ENCODE measurements at regions not wholly inside any gene's neighbourhood (a gene's known extent, or its start where the extent isn't known, plus 50 kb on each side); places are given as distances from the start of the nearest gene placed in this dataset.
"Not testable (repeated sequence)": the region's sequence is repeated elsewhere in the genome, so short reads cannot be mapped to it uniquely, and the experiment has no call there.

DNA sequence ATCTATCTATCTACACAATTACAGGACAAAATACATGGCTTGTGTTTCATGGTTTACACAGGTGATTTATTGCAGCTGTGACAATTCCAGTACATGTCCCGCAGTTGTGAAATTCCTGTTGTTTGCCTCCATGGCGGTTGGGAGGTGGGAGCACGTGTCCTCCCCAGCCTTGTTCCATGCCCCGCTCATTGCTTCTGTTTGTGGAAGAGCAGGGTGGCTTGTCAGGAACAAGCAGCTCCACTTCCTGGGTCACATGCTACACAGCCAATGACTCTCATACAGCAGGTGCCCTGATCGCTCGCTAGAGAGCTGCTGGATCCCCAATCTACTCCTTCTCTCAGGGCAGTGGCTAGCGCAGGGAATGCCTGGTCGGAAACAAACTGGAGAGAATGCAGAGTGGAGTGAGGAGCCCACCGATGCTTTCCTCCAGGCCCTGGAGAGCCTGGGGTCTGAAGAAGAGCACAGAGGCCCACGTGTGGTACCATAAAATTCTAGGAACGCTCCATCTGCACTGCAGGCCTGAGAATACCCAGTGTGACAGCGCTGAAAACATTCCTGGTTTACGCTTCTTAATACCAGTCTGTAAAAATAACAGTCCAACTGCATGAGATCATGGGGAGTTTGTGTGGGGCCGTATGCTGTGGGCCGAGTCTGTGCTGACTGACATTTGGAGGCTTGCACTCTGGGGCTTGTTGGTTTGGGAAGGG lies 270.6 kb upstream of the RGMA start:
- Mint-ChIP-seq H3K27ac (no peak overlapping the region), H3K36me3 (no peaks in the 10 kb centered on the region), H3K9me3 (no peaks in the 10 kb centered on the region), H3K4me3 (no peak overlapping the region), H3K4me1 (no peaks in the 10 kb centered on the region)
- DNase-seq (ENCODE audit: low spot score in 2 of 2) (no peak), ATAC-seq (no peak)

GRCh38 chr15:93359060-93359408 lies 270.0 kb upstream of the RGMA start:
- no peak overlapping the region for H3K4me3 Mint-ChIP-seq
- DNase-seq (ENCODE audit: low spot score in 2 of 2) (no peak), ATAC-seq (no peak)
- H3K4me1 Mint-ChIP-seq: no peaks in the 10 kb centered on the region
- no peak overlapping the region for H3K27ac Mint-ChIP-seq
- H3K36me3 Mint-ChIP-seq: no peaks in the 10 kb centered on the region
- H3K9me3 Mint-ChIP-seq: no peaks in the 10 kb centered on the region

GRCh38 chr15:93358166-93359059 lies 269.4 kb upstream of the RGMA start:
- ATAC-seq (no peak), DNase-seq (ENCODE audit: low spot score in 2 of 2) (no peak)
- Mint-ChIP-seq H3K9me3 (no peaks in the 10 kb centered on the region), H3K4me3 (no peak overlapping the region), H3K4me1 (no peaks in the 10 kb centered on the region), H3K27ac (no peak overlapping the region), H3K36me3 (no peaks in the 10 kb centered on the region)

DNA sequence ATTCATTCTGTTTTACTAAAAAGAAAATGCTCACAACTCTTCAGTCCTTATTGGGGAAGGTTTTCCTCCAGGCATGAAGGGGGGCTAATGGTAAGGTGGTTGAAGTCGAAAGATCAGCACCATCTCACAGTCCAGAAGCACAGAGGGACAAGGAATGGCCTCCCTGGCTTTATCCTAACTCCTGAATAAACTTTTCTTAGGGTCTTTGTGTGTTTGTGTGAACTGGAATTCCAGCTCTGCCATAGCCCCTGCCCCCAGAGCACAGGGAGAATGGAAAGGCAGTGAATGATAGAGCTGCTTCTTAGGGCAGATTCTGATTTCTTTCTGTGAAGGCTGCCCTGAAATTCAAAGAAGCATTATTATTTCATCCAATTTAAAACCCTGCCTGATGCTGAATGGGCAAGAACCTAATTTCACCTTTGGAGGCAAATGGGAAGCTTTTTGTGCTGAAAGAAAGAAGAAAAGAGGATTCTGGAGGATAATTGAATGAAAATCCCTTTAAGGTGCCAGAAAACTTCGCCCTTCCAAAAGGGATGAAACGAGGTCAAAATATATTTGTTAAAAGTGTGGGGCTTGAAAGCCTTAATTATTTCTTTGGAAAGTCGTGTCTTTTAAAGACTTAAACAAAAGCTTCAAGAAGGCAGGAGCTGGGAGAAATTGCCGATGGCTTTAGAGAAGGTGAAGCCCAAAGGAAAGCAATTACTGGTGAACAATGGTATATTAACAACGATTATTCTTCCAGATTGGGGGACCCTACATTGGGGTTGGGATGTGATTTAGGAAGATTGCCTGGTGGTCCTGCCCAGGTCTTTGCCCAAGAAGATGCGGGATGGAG lies 259.9 kb upstream of the RGMA start:
- no peak for DNase-seq (ENCODE audit: low spot score in 2 of 2)
- no peaks in the 10 kb centered on the region for H3K9me3 Mint-ChIP-seq
- no peaks in the 10 kb centered on the region for H3K36me3 Mint-ChIP-seq
- no peak for ATAC-seq
- no peaks in the 10 kb centered on the region for H3K4me1 Mint-ChIP-seq
- no peak overlapping the region for H3K4me3 Mint-ChIP-seq
- H3K27ac Mint-ChIP-seq: no peak overlapping the region

DNA sequence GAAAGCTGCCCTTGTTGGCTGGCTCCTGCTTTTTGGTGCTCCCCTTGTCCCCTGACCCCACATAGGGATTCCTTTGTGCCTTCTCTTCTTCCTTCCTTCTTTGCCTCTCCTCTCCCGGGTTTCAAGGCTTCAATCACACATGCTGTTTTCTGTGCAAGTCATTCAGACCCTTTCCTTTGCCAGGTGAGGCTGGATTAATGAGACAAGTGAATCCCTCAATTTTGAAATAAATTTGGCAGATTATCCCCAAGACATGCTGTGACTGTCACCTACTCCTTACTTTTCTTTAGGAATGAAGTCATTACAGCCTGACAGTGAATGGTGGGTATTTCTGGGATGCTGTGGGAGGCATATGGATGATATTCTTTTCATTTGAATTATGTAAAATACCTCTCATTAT lies 259.0 kb upstream of the RGMA start:
- Mint-ChIP-seq H3K4me1 (no peaks in the 10 kb centered on the region), H3K9me3 (no peaks in the 10 kb centered on the region), H3K4me3 (no peak overlapping the region), H3K27ac (no peak overlapping the region), H3K36me3 (no peaks in the 10 kb centered on the region)
- ATAC-seq (no peak), DNase-seq (ENCODE audit: low spot score in 2 of 2) (no peak)

GRCh38 chr15:93345981-93346380 lies 257.0 kb upstream of the RGMA start:
- no peak overlapping the region for H3K27ac Mint-ChIP-seq
- DNase-seq (ENCODE audit: low spot score in 2 of 2) (no peak), ATAC-seq (no peak)
- H3K9me3 Mint-ChIP-seq: no peaks in the 10 kb centered on the region
- H3K4me3 Mint-ChIP-seq: no peak overlapping the region
- H3K4me1 Mint-ChIP-seq: no peaks in the 10 kb centered on the region
- H3K36me3 Mint-ChIP-seq: no peaks in the 10 kb centered on the region

GRCh38 chr15:93343402-93343801 lies 254.4 kb upstream of the RGMA start:
- not testable (repeated sequence) for H3K4me1 Mint-ChIP-seq; H3K27ac Mint-ChIP-seq; ATAC-seq; H3K36me3 Mint-ChIP-seq; H3K4me3 Mint-ChIP-seq; DNase-seq (ENCODE audit: low spot score in 2 of 2); H3K9me3 Mint-ChIP-seq

DNA sequence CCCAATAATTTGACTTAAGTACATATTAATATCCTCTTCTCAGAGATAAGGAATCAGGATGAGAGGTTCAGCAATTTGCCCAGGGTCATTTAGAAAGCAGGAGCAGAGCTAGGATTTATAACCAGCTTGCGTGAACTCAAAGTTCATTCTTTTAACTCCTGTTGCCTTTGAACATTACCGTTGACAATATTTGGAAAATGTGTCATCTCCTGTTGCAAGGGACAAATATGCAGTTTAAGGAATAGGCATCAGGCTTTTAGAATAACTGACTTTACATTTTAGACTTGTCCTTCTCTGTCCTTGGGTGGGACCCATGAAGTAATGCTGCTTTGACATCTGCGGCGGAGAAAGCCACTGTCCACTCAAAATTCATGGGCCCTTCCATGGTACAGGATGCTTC lies 252.2 kb upstream of the RGMA start:
- DNase-seq (ENCODE audit: low spot score in 2 of 2) (no peak), ATAC-seq (no peak)
- H3K4me3 Mint-ChIP-seq: no peak overlapping the region
- H3K9me3 Mint-ChIP-seq: no peaks in the 10 kb centered on the region
- H3K36me3 Mint-ChIP-seq: no peaks in the 10 kb centered on the region
- no peaks in the 10 kb centered on the region for H3K4me1 Mint-ChIP-seq
- no peak overlapping the region for H3K27ac Mint-ChIP-seq

DNA sequence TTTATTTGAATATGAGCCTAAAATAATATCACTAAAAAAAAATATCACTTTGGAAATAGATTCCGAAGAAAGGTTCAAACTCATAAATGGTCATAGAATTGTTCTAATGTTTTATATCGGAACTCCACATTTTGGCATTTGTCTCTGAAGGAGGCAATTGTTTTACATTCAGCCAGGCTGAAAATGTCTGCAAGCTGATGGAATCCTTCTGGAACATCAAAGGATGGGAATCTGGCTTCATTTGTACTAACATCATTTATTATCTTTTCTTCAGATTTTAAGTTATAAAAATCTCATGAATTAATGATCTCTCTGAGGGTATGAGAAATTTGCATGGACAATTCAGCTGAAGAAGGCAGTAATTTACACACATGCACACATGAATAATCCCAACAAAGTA lies 251.4 kb upstream of the RGMA start:
- ATAC-seq (no peak), DNase-seq (ENCODE audit: low spot score in 2 of 2) (no peak)
- Mint-ChIP-seq H3K4me3 (no peak overlapping the region), H3K9me3 (no peaks in the 10 kb centered on the region), H3K4me1 (no peaks in the 10 kb centered on the region), H3K27ac (no peak overlapping the region), H3K36me3 (no peaks in the 10 kb centered on the region)

- DNase-seq (ENCODE audit: low spot score in 2 of 2) (no peak), ATAC-seq (no peak)
- no peak overlapping the region for H3K27ac Mint-ChIP-seq
- peaks cover 5% of the 10 kb centered on the region for H3K4me1 Mint-ChIP-seq
- no peak overlapping the region for H3K4me3 Mint-ChIP-seq
- H3K36me3 Mint-ChIP-seq: no peaks in the 10 kb centered on the region
- no peaks in the 10 kb centered on the region for H3K9me3 Mint-ChIP-seq
Observed at GRCh38 chr15:93333796-93334195, 244.8 kb upstream of the RGMA start.

DNA sequence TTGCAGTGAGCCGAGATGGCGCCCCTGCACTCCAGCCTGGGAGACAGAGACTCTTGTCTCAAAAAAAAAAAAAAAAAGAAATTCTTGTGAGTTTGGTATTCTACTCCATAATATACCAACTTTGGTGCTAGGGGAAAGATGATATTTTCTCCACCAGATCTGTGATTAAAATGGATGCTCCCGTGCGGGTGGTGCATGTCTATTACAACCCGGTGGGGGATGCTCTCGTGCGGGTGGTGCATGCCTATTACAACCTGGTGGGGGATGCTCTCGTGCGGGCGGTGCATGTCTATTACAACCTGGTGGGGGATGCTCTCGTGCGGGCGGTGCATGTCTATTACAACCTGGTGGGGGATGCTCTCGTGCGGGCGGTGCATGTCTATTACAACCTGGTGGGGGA lies 244.1 kb upstream of the RGMA start:
- not testable (repeated sequence) for H3K4me3 Mint-ChIP-seq; H3K27ac Mint-ChIP-seq; DNase-seq (ENCODE audit: low spot score in 2 of 2); H3K9me3 Mint-ChIP-seq; ATAC-seq; H3K4me1 Mint-ChIP-seq; H3K36me3 Mint-ChIP-seq

GRCh38 chr15:93332168-93332553 lies 243.2 kb upstream of the RGMA start:
- H3K9me3 Mint-ChIP-seq: no peaks in the 10 kb centered on the region
- H3K4me3 Mint-ChIP-seq: no peak overlapping the region
- no peak overlapping the region for H3K27ac Mint-ChIP-seq
- peaks cover 5% of the 10 kb centered on the region for H3K4me1 Mint-ChIP-seq
- ATAC-seq (no peak), DNase-seq (ENCODE audit: low spot score in 2 of 2) (no peak)
- no peaks in the 10 kb centered on the region for H3K36me3 Mint-ChIP-seq

DNA sequence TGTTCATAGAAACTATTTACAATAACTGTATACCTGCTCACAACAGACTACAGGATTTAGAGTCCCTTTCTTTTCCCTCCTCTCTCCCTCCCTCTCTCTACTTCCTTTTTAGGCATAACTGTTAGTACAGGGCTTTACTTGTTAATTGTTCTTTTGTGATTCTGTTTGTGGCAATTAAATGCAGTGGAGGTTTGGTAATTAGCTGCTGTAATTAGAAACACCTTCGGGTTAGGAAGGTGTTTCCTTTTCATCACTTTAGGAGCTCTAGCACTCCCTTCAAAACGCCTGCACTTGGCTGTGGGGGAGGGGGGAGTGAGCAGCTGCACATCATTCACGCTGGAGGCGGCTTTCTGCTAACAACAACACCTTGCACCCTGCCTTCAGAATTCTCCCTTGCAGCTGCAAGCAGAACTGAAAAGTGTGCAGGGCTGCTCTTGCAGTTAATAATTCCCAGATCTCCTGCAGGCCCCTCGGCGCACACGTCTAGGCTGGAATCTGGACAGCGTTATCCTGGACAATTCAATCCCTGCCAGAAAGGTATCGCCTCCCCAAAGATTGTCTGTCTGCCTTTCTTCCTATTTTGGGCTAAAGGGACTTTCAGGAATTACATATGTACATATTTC lies 242.6 kb upstream of the RGMA start:
- ATAC-seq (no peak), DNase-seq (ENCODE audit: low spot score in 2 of 2) (no peak)
- H3K4me1 Mint-ChIP-seq: peaks cover 5% of the 10 kb centered on the region
- H3K9me3 Mint-ChIP-seq: no peaks in the 10 kb centered on the region
- H3K36me3 Mint-ChIP-seq: no peaks in the 10 kb centered on the region
- H3K4me3 Mint-ChIP-seq: no peak overlapping the region
- H3K27ac Mint-ChIP-seq: no peak overlapping the region

DNA sequence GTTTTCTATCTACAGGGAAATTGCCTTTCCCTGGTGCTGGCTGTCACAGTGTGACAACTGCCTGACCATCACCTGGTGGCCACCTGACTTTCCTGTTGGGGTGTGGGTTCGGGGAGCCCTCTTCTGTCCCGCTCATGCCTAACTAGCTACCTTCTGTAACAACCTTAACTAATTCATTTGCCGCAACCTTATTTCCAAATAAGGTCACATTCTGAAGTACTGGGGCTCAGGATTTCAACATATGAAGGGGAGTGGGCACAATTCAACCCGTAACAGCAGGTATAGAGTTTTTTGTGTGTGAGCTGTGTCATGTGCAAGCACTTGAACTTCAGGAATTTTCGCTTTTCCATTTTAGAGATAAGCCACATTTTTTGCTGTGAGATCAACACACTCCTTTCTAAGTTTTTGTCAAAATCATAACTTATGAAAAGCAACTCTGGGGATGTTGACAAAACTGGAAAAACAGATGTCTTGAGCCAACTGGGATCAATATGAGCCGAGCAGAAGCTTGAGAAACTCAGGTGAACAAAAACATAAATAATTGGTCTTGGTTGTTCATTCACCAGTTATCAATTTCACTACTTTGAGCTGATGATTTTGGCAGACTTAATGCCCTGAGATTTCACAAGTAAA lies 242.0 kb upstream of the RGMA start:
- ATAC-seq: no peak
- H3K9me3 Mint-ChIP-seq: no peaks in the 10 kb centered on the region
- H3K4me1 Mint-ChIP-seq: peaks cover 5% of the 10 kb centered on the region
- no peak overlapping the region for H3K27ac Mint-ChIP-seq
- no peaks in the 10 kb centered on the region for H3K36me3 Mint-ChIP-seq
- no peak overlapping the region for H3K4me3 Mint-ChIP-seq
- DNase-seq (ENCODE audit: low spot score in 2 of 2): no peak

- H3K4me1 Mint-ChIP-seq: no peaks in the 10 kb centered on the region
Observed at GRCh38 chr15:93327364-93327763, 238.4 kb upstream of the RGMA start.

More at GRCh38 chr15:93327364-93327763, 238.4 kb upstream of the RGMA start:
- H3K4me3 Mint-ChIP-seq: no peak overlapping the region
- no peaks in the 10 kb centered on the region for H3K36me3 Mint-ChIP-seq
- H3K9me3 Mint-ChIP-seq: no peaks in the 10 kb centered on the region
- ATAC-seq (no peak), DNase-seq (ENCODE audit: low spot score in 2 of 2) (no peak)
- H3K27ac Mint-ChIP-seq: no peak overlapping the region

Measured in stimulated activated effector memory CD8-positive, alpha-beta T cell treated with anti-CD3 and anti-CD28 coated beads, Interleukin-12 subunit alpha, Interleukin-12 subunit beta, amount 100 ng/mL, for 72 hours (primary cell).